Karpas-422 (cell line): ENCODE measurements at regions not wholly inside any gene's neighbourhood (a gene's known extent, or its start where the extent isn't known, plus 50 kb on each side); places are given as distances from the start of the nearest gene placed in this dataset.
A peak's percentile ranks its signal among the peaks of the same experiment; 100 is the strongest.
"Not testable (repeated sequence)": the region's sequence is repeated elsewhere in the genome, so short reads cannot be mapped to it uniquely, and the experiment has no call there.

Experiments used
- DNase-seq: peaks from one replicate; pipeline ENCODE4 v3.0.0-alpha.2; 2015
- H2AFZ ChIP-seq: fragments of 200-600 bp; sonication (generic); 2 replicates; pipeline ENCODE4 v1.6.1; 2014; ENCODE audit warnings: antibody characterized with exemption, low read length, mixed read lengths
- H3K27ac ChIP-seq: fragments of 200-600 bp; sonication (generic); 2 replicates; pipeline ENCODE4 v1.5.1; 2014; ENCODE audit warnings: mild to moderate bottlenecking, low read length, moderate library complexity
- H3K27me3 ChIP-seq: fragments of 200-600 bp; sonication (generic); 2 replicates; pipeline ENCODE4 v1.6.1; 2014; ENCODE audit warnings: low read length, mixed read lengths
- H3K36me3 ChIP-seq: fragments of 200-600 bp; sonication (generic); 2 replicates; pipeline ENCODE4 v1.6.1; 2014; ENCODE audit warnings: low read length, mixed read lengths; ENCODE audit not compliant: insufficient read depth
- H3K4me1 ChIP-seq: fragments of 200-600 bp; sonication (generic); 2 replicates; pipeline ENCODE4 v1.6.1; 2014; ENCODE audit warnings: mild to moderate bottlenecking, low read length, mixed read lengths
- H3K4me2 ChIP-seq: fragments of 200-600 bp; sonication (generic); 2 replicates; pipeline ENCODE4 v1.6.1; 2014; ENCODE audit warnings: low read length, low read depth, mild to moderate bottlenecking; ENCODE audit not compliant: poor library complexity, severe bottlenecking
- H3K4me3 ChIP-seq: fragments of 200-600 bp; sonication (generic); 2 replicates; pipeline ENCODE4 v1.5.1; 2014; ENCODE audit warnings: mild to moderate bottlenecking, antibody characterized with exemption, low read length, mixed read lengths
- H3K79me2 ChIP-seq: fragments of 200-600 bp; sonication (generic); 2 replicates; pipeline ENCODE4 v1.6.1; 2014; ENCODE audit warnings: mild to moderate bottlenecking, low read length, mixed read lengths
- H3K9ac ChIP-seq: fragments of 200-600 bp; sonication (generic); 2 replicates; pipeline ENCODE4 v1.6.0; 2014; ENCODE audit warnings: low read length
- H3K9me2 ChIP-seq: fragments of 200-600 bp; sonication (generic), shearing (Covaris generic); replicated peaks from 2 replicates; pipeline ENCODE4 v1.6.0; 2014; ENCODE audit warnings: mild to moderate bottlenecking, low read length, moderate library complexity; ENCODE audit not compliant: insufficient read depth
- H3K9me3 ChIP-seq: fragments of 300-700, 200-600 bp; sonication (generic); 2 replicates; pipeline ENCODE4 v1.6.1; 2014; ENCODE audit warnings: low read length, mixed read lengths
- H4K20me1 ChIP-seq: fragments of 200-600 bp; sonication (generic); 2 replicates; pipeline ENCODE4 v1.6.1; 2014; ENCODE audit warnings: mild to moderate bottlenecking, antibody characterized with exemption, low read length, low read depth; ENCODE audit not compliant: insufficient read depth

GRCh38 chr3:74978684-74979083, 364.2 kb upstream of the CNTN3 start:
- no peaks in the 10 kb centered on the region for H3K4me1 ChIP-seq
- no peak overlapping the region for H3K27ac ChIP-seq
- H3K4me3 ChIP-seq: no peak overlapping the region
- no peak overlapping the region for H2AFZ ChIP-seq
- no peak for DNase-seq
- H3K79me2 ChIP-seq: no peaks in the 10 kb centered on the region
- H4K20me1 ChIP-seq: no peaks in the 10 kb centered on the region
- H3K4me2 ChIP-seq: no peak overlapping the region
- 0 out of 2 replicates have a peak, but pooled peaks cover 3% of the 10 kb centered on the region for H3K9me3 ChIP-seq
- H3K9me2 ChIP-seq: no peaks in the 10 kb centered on the region
- H3K9ac ChIP-seq: no peak overlapping the region
- no peaks in the 10 kb centered on the region for H3K36me3 ChIP-seq
- no peaks in the 10 kb centered on the region for H3K27me3 ChIP-seq

GRCh38 chr3:74985028-74985904, 370.8 kb upstream of the CNTN3 start:
- H3K27ac ChIP-seq, DNase-seq, H2AFZ ChIP-seq, H3K79me2 ChIP-seq, H3K4me1 ChIP-seq, H3K36me3 ChIP-seq, H3K27me3 ChIP-seq, H3K9me3 ChIP-seq, H3K9me2 ChIP-seq, H3K9ac ChIP-seq, H3K4me3 ChIP-seq, H4K20me1 ChIP-seq, H3K4me2 ChIP-seq: not testable (repeated sequence)

GRCh38 chr3:74988095-74988494, 373.6 kb upstream of the CNTN3 start:
- Histone ChIP-seq H2AFZ (no peak overlapping the region), H3K9ac (no peak overlapping the region), H3K4me2 (no peak overlapping the region), H3K79me2 (no peaks in the 10 kb centered on the region), H4K20me1 (no peaks in the 10 kb centered on the region), H3K4me1 (no peaks in the 10 kb centered on the region), H3K27ac (no peak overlapping the region), H3K9me3 (no peaks in the 10 kb centered on the region), H3K9me2 (no peaks in the 10 kb centered on the region), H3K27me3 (no peaks in the 10 kb centered on the region), H3K4me3 (no peak overlapping the region), H3K36me3 (no peaks in the 10 kb centered on the region)
- DNase-seq: no peak

GRCh38 chr3:74992898-74993297, 378.4 kb upstream of the CNTN3 start:
- no peaks in the 10 kb centered on the region for H3K9me3 ChIP-seq
- H3K4me3 ChIP-seq: no peak overlapping the region
- H3K4me2 ChIP-seq: no peak overlapping the region
- no peak for DNase-seq
- no peak overlapping the region for H3K27ac ChIP-seq
- H3K4me1 ChIP-seq: no peaks in the 10 kb centered on the region
- H2AFZ ChIP-seq: no peak overlapping the region
- no peaks in the 10 kb centered on the region for H4K20me1 ChIP-seq
- H3K27me3 ChIP-seq: no peaks in the 10 kb centered on the region
- H3K36me3 ChIP-seq: no peaks in the 10 kb centered on the region
- no peak overlapping the region for H3K9ac ChIP-seq
- H3K9me2 ChIP-seq: no peaks in the 10 kb centered on the region
- no peaks in the 10 kb centered on the region for H3K79me2 ChIP-seq

- Histone ChIP-seq H3K9me2 (no peaks in the 10 kb centered on the region), H3K4me1 (no peaks in the 10 kb centered on the region), H3K27ac (no peak overlapping the region), H3K9ac (no peak overlapping the region), H2AFZ (no peak overlapping the region), H3K9me3 (no peaks in the 10 kb centered on the region), H3K27me3 (no peaks in the 10 kb centered on the region), H3K4me3 (no peak overlapping the region), H4K20me1 (no peaks in the 10 kb centered on the region), H3K79me2 (no peaks in the 10 kb centered on the region), H3K36me3 (no peaks in the 10 kb centered on the region), H3K4me2 (no peak overlapping the region)
- peak; percentile 63 for DNase-seq
Observed at GRCh38 chr3:75001330-75001729, 386.9 kb upstream of the CNTN3 start.

- no peak for DNase-seq
- H4K20me1 ChIP-seq: no peaks in the 10 kb centered on the region
- no peaks in the 10 kb centered on the region for H3K9me3 ChIP-seq
- H3K27me3 ChIP-seq: no peaks in the 10 kb centered on the region
- H3K4me1 ChIP-seq: no peaks in the 10 kb centered on the region
- no peak overlapping the region for H3K9ac ChIP-seq
- no peak overlapping the region for H3K4me3 ChIP-seq
- H3K27ac ChIP-seq: no peak overlapping the region
- H3K4me2 ChIP-seq: no peak overlapping the region
- H3K36me3 ChIP-seq: no peaks in the 10 kb centered on the region
- no peaks in the 10 kb centered on the region for H3K9me2 ChIP-seq
- H2AFZ ChIP-seq: no peak overlapping the region
- H3K79me2 ChIP-seq: no peaks in the 10 kb centered on the region
Observed at GRCh38 chr3:75012791-75013331, 398.4 kb upstream of the CNTN3 start.

GRCh38 chr3:75014008-75014407, 399.5 kb upstream of the CNTN3 start:
- no peaks in the 10 kb centered on the region for H3K36me3 ChIP-seq
- H3K9me2 ChIP-seq: no peaks in the 10 kb centered on the region
- H3K27me3 ChIP-seq: no peaks in the 10 kb centered on the region
- no peaks in the 10 kb centered on the region for H3K79me2 ChIP-seq
- no peaks in the 10 kb centered on the region for H4K20me1 ChIP-seq
- H2AFZ ChIP-seq: no peak overlapping the region
- H3K9ac ChIP-seq: no peak overlapping the region
- DNase-seq: no peak
- no peak overlapping the region for H3K27ac ChIP-seq
- H3K9me3 ChIP-seq: no peaks in the 10 kb centered on the region
- no peak overlapping the region for H3K4me2 ChIP-seq
- no peak overlapping the region for H3K4me3 ChIP-seq
- H3K4me1 ChIP-seq: no peaks in the 10 kb centered on the region

GRCh38 chr3:75015280-75015679, 400.8 kb upstream of the CNTN3 start:
- H3K9me3 ChIP-seq: no peaks in the 10 kb centered on the region
- H3K4me1 ChIP-seq: no peaks in the 10 kb centered on the region
- H4K20me1 ChIP-seq: no peaks in the 10 kb centered on the region
- no peaks in the 10 kb centered on the region for H3K36me3 ChIP-seq
- no peaks in the 10 kb centered on the region for H3K79me2 ChIP-seq
- 0 out of 2 replicates have a peak, but pooled peaks cover 2% of the 10 kb centered on the region for H3K9me2 ChIP-seq
- no peak overlapping the region for H3K27ac ChIP-seq
- no peak for DNase-seq
- H3K9ac ChIP-seq: no peak overlapping the region
- no peak overlapping the region for H3K4me2 ChIP-seq
- no peaks in the 10 kb centered on the region for H3K27me3 ChIP-seq
- no peak overlapping the region for H2AFZ ChIP-seq
- H3K4me3 ChIP-seq: no peak overlapping the region
